ENCODE measurements at regions not wholly inside any gene's neighbourhood (a gene's known extent, or its start where the extent isn't known, plus 50 kb on each side); places are given as distances from the start of the nearest gene placed in this dataset.

DNA sequence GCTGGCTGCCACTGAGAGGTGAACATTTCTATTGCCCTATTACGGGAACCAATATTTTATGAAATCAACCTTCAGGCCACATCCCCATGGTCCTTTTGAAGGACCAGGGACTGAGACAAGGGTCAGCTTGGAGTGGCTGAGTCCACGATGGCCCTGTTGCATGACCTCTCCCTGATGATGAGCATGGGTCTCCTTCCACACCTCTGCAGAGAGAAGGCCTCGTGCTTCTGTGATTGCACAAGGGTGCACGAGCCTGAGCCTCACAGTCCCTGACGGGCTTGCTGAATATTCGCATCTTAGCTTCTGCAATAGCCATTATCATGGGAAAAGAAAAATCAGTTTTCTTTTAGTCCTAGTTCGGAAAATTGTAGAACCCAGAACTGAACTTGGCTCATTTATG lies 255.0 kb upstream of the IRX2 start:
- H3K9me3 ChIP-seq (ENCODE audit: insufficient read depth, low read depth, low read length), result peaks cover 4% of the 10 kb centered on the region; the same call in 1 of the 2 replicates
- TF ChIP-seq CTCF (conservative IDR thresholded peaks at IDR 0.05; ENCODE audit: low read length), result no peak
- no peak for TF ChIP-seq EZH2phosphoT487 (IDR thresholded peaks at IDR 0.05; ENCODE audit: borderline replicate concordance)
- no peaks in the 10 kb centered on the region for H3K36me3 ChIP-seq (ENCODE audit: insufficient read depth, low read length)

DNA sequence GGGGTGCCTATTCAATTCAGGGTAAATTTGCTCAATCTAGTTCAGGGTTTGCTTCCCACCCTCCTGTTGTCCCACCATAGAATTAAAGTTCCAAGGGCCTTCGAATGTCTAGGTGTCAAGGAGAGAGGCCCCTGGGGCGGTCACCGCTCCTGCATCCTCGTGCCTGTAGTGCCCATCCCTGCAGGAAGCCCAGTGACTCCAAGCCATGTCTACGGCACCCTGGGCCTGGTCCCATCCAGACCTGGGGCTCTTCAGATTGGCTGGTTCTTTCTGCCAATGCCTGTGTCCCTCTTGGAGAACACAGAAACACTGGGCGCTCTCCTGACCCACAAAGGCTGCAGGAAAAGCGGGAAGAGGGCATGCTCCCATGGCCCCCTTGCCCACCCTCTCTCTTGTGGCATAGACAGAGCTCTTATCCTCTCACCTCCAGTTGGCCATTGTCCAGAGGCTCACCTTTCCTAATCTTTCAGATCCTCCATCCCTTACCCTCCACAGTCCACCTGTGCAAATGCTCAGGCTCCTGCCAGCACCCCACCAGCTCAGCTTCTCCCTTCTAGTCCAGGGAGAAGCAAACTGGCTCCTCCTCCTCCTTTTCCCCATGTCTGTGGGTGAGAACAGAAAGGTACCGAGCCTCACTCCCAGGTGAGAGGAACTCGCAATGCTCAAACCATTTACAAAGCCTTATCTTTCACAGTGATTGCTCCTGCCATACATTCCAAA lies 253.0 kb upstream of the IRX2 start:
- H3F3A ChIP-seq (ENCODE audit: low read depth), result no peaks in the 10 kb centered on the region
- no peaks in the 10 kb centered on the region for H3K4me1 ChIP-seq (ENCODE audit: insufficient read depth, low read length, poor library complexity, severe bottlenecking)
- no peaks in the 10 kb centered on the region for H3K9me2 ChIP-seq (replicated peaks; ENCODE audit: low read depth, low read length)
- H2AFZ ChIP-seq (ENCODE audit: low read length), result no peak overlapping the region
- no peaks in the 10 kb centered on the region for H3K36me3 ChIP-seq (ENCODE audit: insufficient read depth, low read length)
- H3K4me3 ChIP-seq (ENCODE audit: low read length, poor library complexity, severe bottlenecking), result no peak overlapping the region
- H3K9ac ChIP-seq (ENCODE audit: low read depth, low read length, poor library complexity, severe bottlenecking), result no peak overlapping the region
- no peaks in the 10 kb centered on the region for H4K20me1 ChIP-seq (ENCODE audit: insufficient read depth, low read length, poor library complexity, severe bottlenecking)
- peaks cover 4% of the 10 kb centered on the region; the same call in 1 of the 2 replicates for H3K9me3 ChIP-seq (ENCODE audit: insufficient read depth, low read depth, low read length)
- no peaks in the 10 kb centered on the region for H3K27me3 ChIP-seq (ENCODE audit: insufficient read depth, low read length, poor library complexity, severe bottlenecking)
- H3K79me2 ChIP-seq (ENCODE audit: insufficient read depth, low read length), result no peaks in the 10 kb centered on the region
- no peak overlapping the region for H3K4me2 ChIP-seq (ENCODE audit: low read depth, low read length, poor library complexity, severe bottlenecking)
- TF ChIP-seq CTCF (conservative IDR thresholded peaks at IDR 0.05; ENCODE audit: low read length) (no peak), EZH2phosphoT487 (IDR thresholded peaks at IDR 0.05; ENCODE audit: borderline replicate concordance) (no peak)

More for the DNA sequence above, 255.0 kb upstream of the IRX2 start:
- Histone ChIP-seq H2AFZ (ENCODE audit: low read length) (no peak overlapping the region), H3K27me3 (ENCODE audit: insufficient read depth, low read length, poor library complexity, severe bottlenecking) (no peaks in the 10 kb centered on the region), H3K4me1 (ENCODE audit: insufficient read depth, low read length, poor library complexity, severe bottlenecking) (no peaks in the 10 kb centered on the region), H3F3A (ENCODE audit: low read depth) (no peaks in the 10 kb centered on the region), H3K4me3 (ENCODE audit: low read length, poor library complexity, severe bottlenecking) (no peak overlapping the region), H3K4me2 (ENCODE audit: low read depth, low read length, poor library complexity, severe bottlenecking) (no peak overlapping the region), H4K20me1 (ENCODE audit: insufficient read depth, low read length, poor library complexity, severe bottlenecking) (no peaks in the 10 kb centered on the region), H3K79me2 (ENCODE audit: insufficient read depth, low read length) (no peaks in the 10 kb centered on the region), H3K9me2 (replicated peaks; ENCODE audit: low read depth, low read length) (no peaks in the 10 kb centered on the region), H3K9ac (ENCODE audit: low read depth, low read length, poor library complexity, severe bottlenecking) (no peak overlapping the region)

GRCh38 chr5:3002230-3002629 lies 250.8 kb upstream of the IRX2 start:
- Histone ChIP-seq H3K27me3 (ENCODE audit: insufficient read depth, low read length, poor library complexity, severe bottlenecking) (no peaks in the 10 kb centered on the region), H3K9ac (ENCODE audit: low read depth, low read length, poor library complexity, severe bottlenecking) (no peak overlapping the region), H3K79me2 (ENCODE audit: insufficient read depth, low read length) (no peaks in the 10 kb centered on the region), H2AFZ (ENCODE audit: low read length) (no peak overlapping the region), H4K20me1 (ENCODE audit: insufficient read depth, low read length, poor library complexity, severe bottlenecking) (no peaks in the 10 kb centered on the region), H3F3A (ENCODE audit: low read depth) (no peaks in the 10 kb centered on the region), H3K9me2 (replicated peaks; ENCODE audit: low read depth, low read length) (no peaks in the 10 kb centered on the region), H3K36me3 (ENCODE audit: insufficient read depth, low read length) (no peaks in the 10 kb centered on the region), H3K4me1 (ENCODE audit: insufficient read depth, low read length, poor library complexity, severe bottlenecking) (no peaks in the 10 kb centered on the region), H3K4me3 (ENCODE audit: low read length, poor library complexity, severe bottlenecking) (no peak overlapping the region), H3K4me2 (ENCODE audit: low read depth, low read length, poor library complexity, severe bottlenecking) (no peak overlapping the region), H3K9me3 (ENCODE audit: insufficient read depth, low read depth, low read length) (no peaks in the 10 kb centered on the region; the same call in 1 of the 2 replicates)
- no peak for TF ChIP-seq CTCF (conservative IDR thresholded peaks at IDR 0.05; ENCODE audit: low read length)
- no peak for TF ChIP-seq EZH2phosphoT487 (IDR thresholded peaks at IDR 0.05; ENCODE audit: borderline replicate concordance)

Data from Loucy (cell line).